ENCODE measurements at regions not wholly inside any gene's neighbourhood (a gene's known extent, or its start where the extent isn't known, plus 50 kb on each side); places are given as distances from the start of the nearest gene placed in this dataset.

DNA sequence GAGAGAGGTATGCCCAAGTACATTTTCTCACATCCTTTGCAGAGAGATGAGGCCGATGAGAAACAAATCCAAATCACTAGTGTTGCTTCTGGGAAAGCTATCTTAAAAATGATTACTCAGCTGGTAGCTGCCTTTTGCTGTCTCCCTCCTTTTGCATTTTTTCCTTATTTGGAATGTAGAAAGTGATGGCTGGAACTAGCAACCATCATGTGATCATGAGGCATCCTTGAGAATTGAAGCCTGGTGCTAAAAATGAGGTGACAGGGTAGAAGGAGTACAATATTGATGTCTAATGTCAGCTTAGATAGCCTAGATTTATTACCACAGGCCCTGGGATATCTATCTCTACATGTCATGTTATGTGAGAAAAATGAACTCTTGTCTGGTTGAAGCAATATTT lies 109.3 kb upstream of the TAF11L2 start:
- H3K36me3 ChIP-seq = no peaks in the 10 kb centered on the region
- H3K4me1 ChIP-seq = no peaks in the 10 kb centered on the region
- no peak overlapping the region for H3K4me2 ChIP-seq
- peaks cover 0 to 15% (median 0%) of the 10 kb centered on the region in 11 experiments; a peak in 6 of 22 replicates for H3K9me3 ChIP-seq (replicated peaks in 1 of 11)
- no peak overlapping the region for H3K27ac ChIP-seq
- no peak overlapping the region for H3K4me3 ChIP-seq
- no peak for TF ChIP-seq Cebpa-rat (IDR thresholded peaks at IDR 0.05)
- H3K9ac ChIP-seq = no peak overlapping the region
- H4K20me1 ChIP-seq = no peaks in the 10 kb centered on the region
- no peaks in the 10 kb centered on the region for H3K27me3 ChIP-seq

DNA sequence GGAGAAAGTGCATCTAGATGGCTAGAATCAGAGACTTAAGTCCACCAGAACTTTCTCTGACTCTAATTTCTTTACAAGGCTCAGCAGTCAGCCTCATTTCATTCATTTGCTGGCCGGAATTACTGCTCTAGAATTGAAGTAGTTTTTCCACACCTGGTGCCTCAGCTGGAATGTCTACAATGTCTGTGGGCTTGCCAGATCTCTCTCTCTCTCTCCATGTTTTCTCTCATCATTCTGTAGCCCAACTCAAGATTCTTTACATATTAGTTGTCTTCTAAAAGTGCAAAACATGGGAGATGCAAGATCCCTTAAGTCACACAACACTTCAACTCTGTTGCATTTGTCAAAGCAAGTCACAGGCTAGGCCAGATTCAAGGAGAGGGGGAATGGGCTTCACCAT lies 103.9 kb upstream of the TAF11L2 start:
- no peak overlapping the region for H3K9ac ChIP-seq
- H3K4me1 ChIP-seq = peaks cover 0 to 14% (median 0%) of the 10 kb centered on the region in 10 experiments; a peak in 5 of 20 replicates
- H3K4me2 ChIP-seq = no peak overlapping the region
- peaks cover 0 to 6% (median 0%) of the 10 kb centered on the region in 11 experiments; a peak in 4 of 22 replicates for H3K9me3 ChIP-seq (replicated peaks in 1 of 11)
- H3K27ac ChIP-seq = no peak overlapping the region
- H3K4me3 ChIP-seq = no peak overlapping the region
- no peak for TF ChIP-seq Cebpa-rat (IDR thresholded peaks at IDR 0.05)
- H4K20me1 ChIP-seq = no peaks in the 10 kb centered on the region
- H3K27me3 ChIP-seq = no peaks in the 10 kb centered on the region
- no peaks in the 10 kb centered on the region for H3K36me3 ChIP-seq

DNA sequence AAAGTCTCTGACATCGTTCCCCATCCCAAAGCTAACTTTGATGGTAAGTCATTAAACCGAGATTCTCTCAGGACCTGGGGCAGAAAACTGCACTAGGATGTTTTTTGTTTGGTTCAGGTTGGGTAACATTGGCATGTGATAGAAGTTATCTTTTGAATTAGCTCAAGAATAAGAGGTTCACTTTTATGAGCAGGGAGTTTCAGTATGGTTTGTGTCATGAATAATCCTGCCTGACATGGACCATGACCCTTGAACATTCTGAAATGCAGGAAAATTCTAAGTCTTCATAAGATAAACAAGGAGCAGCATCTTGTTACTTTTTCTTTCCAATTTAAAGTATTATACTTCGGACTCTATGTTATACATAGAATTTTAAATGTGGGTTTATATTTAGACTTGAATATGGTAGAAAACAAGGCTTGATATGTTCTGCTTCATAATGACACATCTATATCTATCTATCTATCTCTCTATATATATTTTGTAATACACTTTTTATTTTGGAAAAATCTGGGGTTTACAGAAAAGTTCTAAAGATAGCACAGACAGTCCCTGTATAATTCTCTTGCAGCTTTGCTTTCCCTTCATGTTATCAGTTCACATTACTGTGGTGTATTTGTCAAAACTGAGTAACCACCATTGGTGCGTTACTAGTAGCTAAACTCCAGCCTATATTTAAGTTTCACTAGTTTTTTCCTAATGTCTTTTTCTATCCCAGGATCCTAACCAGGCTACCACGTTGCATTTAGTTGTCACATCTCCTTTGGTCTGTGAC lies 102.7 kb upstream of the TAF11L2 start:
- H3K27ac ChIP-seq = no peak overlapping the region
- H3K9ac ChIP-seq = no peak overlapping the region
- TF ChIP-seq Cebpa-rat (IDR thresholded peaks at IDR 0.05) = no peak
- H3K4me3 ChIP-seq = no peak overlapping the region
- no peak overlapping the region for H3K4me2 ChIP-seq
- no peaks in the 10 kb centered on the region for H3K27me3 ChIP-seq
- H3K4me1 ChIP-seq = peaks cover 0 to 22% (median 0%) of the 10 kb centered on the region in 10 experiments; a peak in 5 of 20 replicates
- no peaks in the 10 kb centered on the region for H3K36me3 ChIP-seq
- no peaks in the 10 kb centered on the region for H3K9me3 ChIP-seq (replicated peaks in 1 of 11)
- H4K20me1 ChIP-seq = no peaks in the 10 kb centered on the region

DNA sequence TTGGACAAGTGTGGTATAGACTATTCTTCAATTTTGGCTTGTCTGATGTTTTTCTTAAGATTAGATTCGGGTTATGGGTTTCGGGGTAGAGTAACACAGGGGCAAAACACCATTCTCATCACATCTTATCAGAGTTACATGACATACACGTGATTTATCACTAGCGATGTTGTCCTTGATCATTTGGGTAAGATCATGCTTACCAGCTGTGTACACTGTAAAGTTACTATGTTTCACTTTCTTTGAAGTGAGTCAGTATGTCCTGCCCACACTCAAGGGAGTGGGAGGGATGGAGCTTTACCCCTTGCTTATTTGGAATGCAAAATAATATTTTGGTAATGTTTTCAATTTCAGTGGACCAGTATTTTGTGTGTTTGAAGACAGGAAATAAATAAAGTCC lies 101.8 kb upstream of the TAF11L2 start:
- no peak for TF ChIP-seq Cebpa-rat (IDR thresholded peaks at IDR 0.05)
- Histone ChIP-seq H3K4me3 (no peak overlapping the region), H3K4me2 (no peak overlapping the region), H3K9me3 (replicated peaks in 1 of 11) (no peaks in the 10 kb centered on the region), H3K9ac (no peak overlapping the region), H4K20me1 (no peaks in the 10 kb centered on the region), H3K27ac (no peak overlapping the region), H3K36me3 (no peaks in the 10 kb centered on the region), H3K27me3 (no peaks in the 10 kb centered on the region), H3K4me1 (peaks cover 0 to 22% (median 3%) of the 10 kb centered on the region in 10 experiments; a peak in 7 of 20 replicates)

DNA sequence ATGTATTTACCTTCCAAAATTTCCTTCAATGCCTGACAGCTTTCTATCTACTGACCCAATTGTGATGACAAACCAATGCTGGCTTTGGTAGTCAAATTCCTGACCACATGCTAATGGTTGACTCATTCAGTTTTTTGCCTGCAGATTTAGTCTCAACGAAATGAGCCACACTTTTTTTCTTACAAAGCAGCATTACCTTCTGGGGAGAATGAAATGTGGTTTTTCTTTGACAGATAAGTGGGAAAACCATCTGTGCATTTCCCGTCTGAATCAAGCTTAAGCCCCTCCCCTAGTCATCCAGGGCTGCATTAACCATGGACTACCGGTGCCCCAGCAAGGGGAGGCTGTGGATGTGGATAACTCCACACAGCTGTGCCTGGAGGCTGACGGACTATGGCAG lies 99.6 kb upstream of the TAF11L2 start:
- H4K20me1 ChIP-seq = no peaks in the 10 kb centered on the region
- no peak for TF ChIP-seq Cebpa-rat (IDR thresholded peaks at IDR 0.05)
- H3K4me1 ChIP-seq = peaks cover 0 to 22% (median 4%) of the 10 kb centered on the region in 10 experiments; a peak in 7 of 20 replicates
- no peaks in the 10 kb centered on the region for H3K36me3 ChIP-seq
- H3K4me3 ChIP-seq = no peak overlapping the region
- peak overlapping the region in 2 of 11 experiments; percentile 59 to 60; a peak in 4 of 22 replicates for H3K4me2 ChIP-seq
- no peaks in the 10 kb centered on the region for H3K9me3 ChIP-seq (replicated peaks in 1 of 11)
- H3K27me3 ChIP-seq = no peaks in the 10 kb centered on the region
- no peak overlapping the region for H3K27ac ChIP-seq
- H3K9ac ChIP-seq = no peak overlapping the region

DNA sequence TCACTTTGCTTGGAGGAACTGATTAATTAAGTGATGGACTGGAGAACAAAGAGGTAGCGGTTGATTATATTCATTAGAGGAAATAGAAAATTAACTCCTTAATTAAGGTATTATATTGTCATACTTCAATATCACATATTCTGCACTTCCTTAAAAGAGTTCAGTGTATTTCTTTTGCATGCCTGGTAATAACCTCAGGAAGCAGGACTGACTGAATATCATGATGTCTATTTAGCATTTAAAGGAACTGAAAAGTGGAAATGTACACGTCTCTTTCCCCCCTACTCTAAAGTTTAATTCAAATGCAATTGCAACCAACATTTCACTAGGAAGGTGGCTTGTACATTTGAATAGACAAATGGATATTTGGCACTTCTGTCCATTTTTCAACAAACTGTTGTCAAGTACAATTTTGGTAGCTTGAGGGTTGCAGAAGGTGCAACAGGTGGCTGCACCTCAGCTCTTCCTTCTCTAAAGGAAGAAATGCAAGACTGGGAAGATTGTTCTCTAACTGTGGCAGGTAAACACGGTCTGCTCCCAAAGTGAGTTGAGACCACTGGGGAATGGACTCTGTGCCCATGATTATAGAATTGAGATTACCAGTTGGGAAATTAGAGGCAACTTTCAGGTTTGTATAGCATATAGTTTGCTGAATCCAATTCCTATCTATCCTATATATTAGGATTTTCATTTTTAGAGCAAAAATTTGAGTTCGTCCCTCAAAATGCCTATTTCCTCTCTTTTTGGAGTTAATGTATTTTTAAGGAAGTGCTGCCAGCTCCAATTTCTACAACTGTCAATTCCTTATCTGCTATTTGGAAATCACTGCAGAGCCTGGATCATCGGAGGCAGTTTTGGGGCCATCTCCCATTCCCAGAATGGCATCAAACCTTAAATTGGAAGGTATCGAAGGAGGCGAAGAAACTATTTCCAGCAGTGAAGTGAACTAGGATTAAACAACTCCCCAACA lies 98.9 kb upstream of the TAF11L2 start:
- H3K27me3 ChIP-seq = no peaks in the 10 kb centered on the region
- no peaks in the 10 kb centered on the region for H3K9me3 ChIP-seq (replicated peaks in 1 of 11)
- peaks cover 0 to 22% (median 4%) of the 10 kb centered on the region in 10 experiments; a peak in 7 of 20 replicates for H3K4me1 ChIP-seq
- H3K27ac ChIP-seq = no peak overlapping the region
- no peak overlapping the region for H3K4me3 ChIP-seq
- TF ChIP-seq Cebpa-rat (IDR thresholded peaks at IDR 0.05) = no peak
- peak overlapping the region in 2 of 11 experiments; percentile 59 to 60; a peak in 4 of 22 replicates for H3K4me2 ChIP-seq
- no peaks in the 10 kb centered on the region for H3K36me3 ChIP-seq
- no peak overlapping the region for H3K9ac ChIP-seq
- H4K20me1 ChIP-seq = no peaks in the 10 kb centered on the region

DNA sequence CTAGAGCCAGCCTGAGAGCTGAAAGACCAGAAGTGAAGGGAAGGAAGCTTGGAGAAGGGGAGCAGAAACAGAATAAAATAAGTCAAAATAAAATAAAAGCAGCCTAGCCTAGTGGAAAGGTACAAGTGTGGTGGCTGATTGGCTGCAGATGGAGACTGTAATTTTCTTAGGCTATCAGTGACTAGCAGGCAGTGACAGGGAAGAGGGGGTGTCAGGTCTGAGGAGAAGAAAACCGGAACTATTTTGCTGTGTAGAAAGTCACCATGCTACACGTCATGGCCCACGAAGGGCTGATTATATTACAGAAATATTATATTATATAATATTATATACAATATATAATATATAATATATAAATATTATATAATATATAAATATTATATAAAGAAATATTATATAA lies 98.1 kb upstream of the TAF11L2 start:
- Histone ChIP-seq H3K4me3 (no peak overlapping the region), H4K20me1 (no peaks in the 10 kb centered on the region), H3K4me2 (peak overlapping the region in 2 of 11 experiments; percentile 59 to 60; a peak in 3 of 22 replicates), H3K27ac (no peak overlapping the region), H3K36me3 (no peaks in the 10 kb centered on the region), H3K9me3 (replicated peaks in 1 of 11) (no peaks in the 10 kb centered on the region), H3K4me1 (peaks cover 0 to 22% (median 4%) of the 10 kb centered on the region in 10 experiments; a peak in 7 of 20 replicates), H3K27me3 (no peaks in the 10 kb centered on the region), H3K9ac (no peak overlapping the region)
- no peak for TF ChIP-seq Cebpa-rat (IDR thresholded peaks at IDR 0.05)

DNA sequence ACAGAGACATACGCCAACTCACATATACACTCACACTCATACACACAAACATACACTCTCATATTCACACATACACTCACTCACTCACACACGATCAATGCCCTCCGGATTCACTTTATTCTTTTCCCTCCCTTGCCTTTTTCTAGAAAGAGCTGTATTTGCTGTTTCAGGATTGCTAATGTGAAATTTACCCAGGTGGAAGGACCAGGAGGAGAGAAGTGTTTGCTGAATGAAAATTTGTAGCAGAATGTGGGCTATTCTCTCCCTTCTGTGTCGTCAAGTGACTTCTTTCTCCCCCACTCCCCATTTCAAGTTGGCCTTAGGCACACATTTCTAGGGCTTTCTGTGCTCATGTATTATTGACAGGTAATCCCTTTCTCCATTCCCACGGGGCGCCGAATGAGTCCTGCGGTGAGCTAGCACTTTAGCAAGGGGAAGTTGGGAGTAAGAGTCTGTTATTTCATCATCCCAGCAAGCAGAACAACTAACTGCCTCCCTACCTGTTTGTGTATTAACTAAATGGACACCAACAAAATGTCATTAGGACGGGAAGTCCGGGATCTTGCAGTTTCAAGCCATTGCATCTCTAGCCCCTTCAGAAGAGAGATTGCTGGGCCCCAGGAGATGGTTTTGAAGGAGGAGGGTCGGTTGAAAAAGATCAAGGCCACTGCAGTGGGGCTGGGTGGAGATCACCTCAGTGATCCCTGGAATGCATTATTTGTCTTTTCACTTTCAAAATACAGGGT lies 97.1 kb upstream of the TAF11L2 start:
- Histone ChIP-seq H3K9me3 (replicated peaks in 1 of 11) (no peaks in the 10 kb centered on the region), H3K27ac (no peak overlapping the region), H3K4me1 (peaks cover 0 to 22% (median 4%) of the 10 kb centered on the region in 10 experiments; a peak in 7 of 20 replicates), H3K9ac (no peak overlapping the region), H3K4me2 (peak overlapping the region in 3 of 11 experiments; percentile 21 to 28 (median 22); a peak in 2 of 22 replicates), H4K20me1 (no peaks in the 10 kb centered on the region), H3K36me3 (no peaks in the 10 kb centered on the region), H3K4me3 (no peak overlapping the region), H3K27me3 (no peaks in the 10 kb centered on the region)
- TF ChIP-seq Cebpa-rat (IDR thresholded peaks at IDR 0.05) = no peak
